HTR-8/SVneo (cell line): ENCODE measurements at regions not wholly inside any gene's neighbourhood (a gene's known extent, or its start where the extent isn't known, plus 50 kb on each side); places are given as distances from the start of the nearest gene placed in this dataset.
"Not testable (repeated sequence)": the region's sequence is repeated elsewhere in the genome, so short reads cannot be mapped to it uniquely, and the experiment has no call there.

Source experiments
- DNase-seq: peaks from one replicate; pipeline ENCODE4 v3.0.0; 2011; ENCODE audit warnings: low spot score, mixed read lengths; ENCODE audit not compliant: insufficient read length
- FAIRE-seq: peaks from 2 replicates; lab custom pipeline; 2011; peaks lifted over from hg19 to GRCh38; lab: Jason Lieb, UNC

DNA sequence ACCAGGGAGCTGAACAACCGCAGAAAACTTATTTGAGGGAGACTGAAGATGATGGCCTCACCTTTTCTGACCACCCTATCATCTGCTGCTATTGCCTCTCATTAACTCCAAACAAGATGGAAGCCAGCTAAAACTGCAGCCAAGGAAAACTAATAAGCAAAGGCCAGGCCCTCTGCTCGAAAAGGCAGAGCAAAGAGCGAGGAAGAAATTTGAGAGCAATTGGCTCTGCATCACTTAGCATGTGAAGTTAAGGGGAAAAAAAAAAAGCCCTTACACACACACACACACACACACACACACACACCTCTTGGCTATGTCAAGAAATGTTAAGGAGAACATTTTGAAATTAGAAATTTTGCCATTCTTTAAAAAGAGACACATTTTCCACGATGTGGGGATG is 228.1 kb upstream of the CYLC2 start:
- FAIRE-seq (no peak), DNase-seq (no peak)

DNA sequence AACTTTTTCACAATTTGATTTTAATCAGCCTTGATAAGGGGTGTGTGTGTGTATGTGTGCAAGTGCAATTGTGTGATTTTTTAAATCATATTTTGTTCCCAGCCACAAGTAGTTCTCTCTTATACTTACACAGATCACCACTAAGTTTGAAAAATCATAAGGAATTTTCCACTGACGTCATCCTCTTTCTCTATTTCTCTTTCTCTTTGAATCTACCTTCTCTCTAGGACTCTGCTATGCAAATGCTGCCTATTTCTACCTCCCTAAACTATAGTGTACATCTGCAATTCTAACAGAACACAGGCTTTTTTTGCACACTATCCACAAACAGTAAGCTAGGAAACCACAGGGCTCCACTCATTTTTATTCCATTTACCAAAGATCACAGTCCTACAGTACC is 254.6 kb upstream of the CYLC2 start:
- FAIRE-seq, result no peak

GRCh38 chr9:102728946-102729345 is 266.2 kb upstream of the CYLC2 start:
- no peak for DNase-seq
- FAIRE-seq, result no peak

More for the DNA sequence above, 254.6 kb upstream of the CYLC2 start:
- no peak for DNase-seq

DNA sequence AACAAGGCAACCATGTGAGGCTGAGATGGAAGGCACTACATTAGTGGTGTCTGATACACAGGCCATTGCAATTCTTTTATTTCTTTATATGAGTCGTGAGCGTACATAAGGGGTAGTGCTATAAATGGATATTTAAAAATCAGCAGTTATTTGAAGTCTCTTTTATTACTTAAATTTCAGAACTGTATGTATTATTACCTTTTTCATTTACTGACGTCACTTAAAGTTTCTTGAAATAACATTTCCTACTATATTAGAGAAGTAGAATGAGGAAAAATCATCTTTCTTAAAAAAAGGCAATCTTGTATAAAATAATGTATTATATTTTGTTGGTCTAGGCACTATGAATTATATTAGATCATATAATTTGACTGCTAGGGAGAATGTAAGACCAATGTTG is 280.9 kb upstream of the CYLC2 start:
- FAIRE-seq (no peak), DNase-seq (no peak)

- not testable (repeated sequence) for DNase-seq, FAIRE-seq
Observed at GRCh38 chr9:102712910-102713309, 282.2 kb upstream of the CYLC2 start.

- FAIRE-seq (no peak), DNase-seq (no peak)
Observed at GRCh38 chr9:102700936-102701335, 294.2 kb upstream of the CYLC2 start.

DNA sequence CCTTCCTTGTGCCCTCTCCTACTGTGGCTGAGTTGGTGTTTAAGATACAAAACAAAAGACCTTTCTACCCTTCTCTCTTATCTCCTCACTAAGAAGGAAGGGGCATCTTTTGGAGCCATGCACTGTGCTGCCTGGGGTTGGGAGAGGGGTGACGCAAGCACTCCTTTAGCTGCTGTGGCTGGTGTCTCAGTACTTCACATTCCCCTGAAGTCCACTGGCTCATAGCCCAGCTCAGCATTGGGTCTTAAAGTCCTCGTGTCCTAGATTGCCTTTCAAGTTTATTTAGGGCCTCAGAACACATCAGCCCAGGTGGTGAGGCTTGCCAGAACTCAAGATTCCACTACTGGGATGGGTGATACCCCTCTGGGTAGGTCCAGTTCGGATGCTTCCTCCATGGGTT is 325.9 kb upstream of the CYLC2 start:
- FAIRE-seq (no peak), DNase-seq (no peak)

GRCh38 chr9:102652471-102652870 is 342.7 kb upstream of the CYLC2 start:
- DNase-seq (no peak), FAIRE-seq (no peak)

DNA sequence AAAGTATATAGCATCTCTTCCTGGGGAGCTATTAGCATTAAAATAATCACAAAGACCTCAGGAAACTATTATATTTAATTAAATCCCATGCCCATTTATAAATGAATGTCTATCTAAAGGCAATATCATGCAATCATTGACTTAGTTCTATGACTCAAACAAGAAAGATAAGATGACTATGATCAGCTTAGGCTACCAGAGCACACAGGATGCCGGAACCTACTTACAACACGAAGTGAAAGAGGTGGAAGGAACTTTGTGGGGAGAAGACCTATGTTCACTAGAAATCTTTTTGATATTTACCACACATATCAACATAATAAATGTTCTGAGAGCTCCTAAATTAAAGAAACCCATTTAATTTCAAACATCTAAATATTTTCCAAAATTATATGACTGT is 344.2 kb upstream of the CYLC2 start:
- DNase-seq, result no peak
- FAIRE-seq, result no peak

DNA sequence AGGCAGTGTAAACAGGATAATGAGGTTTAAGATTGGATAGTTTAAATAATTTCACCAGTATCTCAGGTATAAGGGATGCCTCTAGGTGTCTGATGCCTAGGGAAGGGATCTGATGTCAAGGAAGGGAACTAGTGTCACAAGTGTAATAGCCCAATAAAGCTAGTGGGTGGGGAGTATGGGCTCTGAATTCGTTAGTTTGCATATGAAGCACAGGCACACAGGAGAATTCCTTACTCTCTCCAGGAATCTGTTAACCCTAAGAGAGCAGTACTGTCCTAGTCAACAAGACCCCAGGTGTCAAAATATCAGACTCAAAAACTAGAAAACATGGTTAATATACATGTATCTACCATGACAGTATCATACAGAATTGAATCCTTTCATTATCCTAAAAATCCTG is 352.5 kb upstream of the CYLC2 start:
- DNase-seq (no peak), FAIRE-seq (no peak)

DNA sequence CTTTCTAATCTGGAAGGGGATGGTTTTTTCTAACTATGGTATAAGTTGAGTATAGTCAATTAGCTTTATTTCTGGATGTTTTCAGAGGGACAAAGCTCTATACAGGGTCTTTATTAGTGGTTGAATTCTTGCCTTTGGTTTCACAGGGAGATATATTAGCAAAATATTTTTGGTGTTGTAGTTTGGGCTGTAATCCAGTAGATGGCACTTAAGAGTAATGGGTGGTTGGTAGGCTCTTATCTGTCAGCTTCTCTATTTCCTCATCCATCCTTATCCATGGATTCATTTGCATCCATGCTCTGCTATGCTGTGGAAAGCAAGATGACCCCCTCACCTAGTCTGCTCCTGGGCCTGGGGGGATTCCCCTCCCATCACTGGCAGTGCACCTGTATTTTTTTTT is 363.6 kb upstream of the CYLC2 start:
- no peak for DNase-seq
- FAIRE-seq, result no peak

DNA sequence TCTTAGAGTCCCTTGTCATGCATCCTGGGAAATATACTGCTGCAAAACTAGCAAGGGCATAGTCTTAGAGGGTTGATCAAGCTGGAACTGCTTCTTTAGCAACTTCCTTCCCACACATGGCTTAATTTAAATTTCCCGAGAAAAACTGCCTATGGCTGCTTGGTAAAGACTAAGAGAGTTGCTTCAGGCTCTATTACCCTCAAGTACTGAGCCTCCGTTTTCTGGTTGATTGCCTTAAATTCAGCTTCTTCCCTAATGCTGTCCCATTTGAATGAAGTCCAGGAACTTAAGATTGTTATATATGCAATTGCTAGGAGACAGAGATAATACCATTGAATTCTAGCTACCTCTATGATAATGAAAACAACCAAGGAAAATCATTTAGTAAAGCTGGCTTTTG is 385.7 kb upstream of the CYLC2 start:
- DNase-seq, result no peak
- FAIRE-seq, result no peak

DNA sequence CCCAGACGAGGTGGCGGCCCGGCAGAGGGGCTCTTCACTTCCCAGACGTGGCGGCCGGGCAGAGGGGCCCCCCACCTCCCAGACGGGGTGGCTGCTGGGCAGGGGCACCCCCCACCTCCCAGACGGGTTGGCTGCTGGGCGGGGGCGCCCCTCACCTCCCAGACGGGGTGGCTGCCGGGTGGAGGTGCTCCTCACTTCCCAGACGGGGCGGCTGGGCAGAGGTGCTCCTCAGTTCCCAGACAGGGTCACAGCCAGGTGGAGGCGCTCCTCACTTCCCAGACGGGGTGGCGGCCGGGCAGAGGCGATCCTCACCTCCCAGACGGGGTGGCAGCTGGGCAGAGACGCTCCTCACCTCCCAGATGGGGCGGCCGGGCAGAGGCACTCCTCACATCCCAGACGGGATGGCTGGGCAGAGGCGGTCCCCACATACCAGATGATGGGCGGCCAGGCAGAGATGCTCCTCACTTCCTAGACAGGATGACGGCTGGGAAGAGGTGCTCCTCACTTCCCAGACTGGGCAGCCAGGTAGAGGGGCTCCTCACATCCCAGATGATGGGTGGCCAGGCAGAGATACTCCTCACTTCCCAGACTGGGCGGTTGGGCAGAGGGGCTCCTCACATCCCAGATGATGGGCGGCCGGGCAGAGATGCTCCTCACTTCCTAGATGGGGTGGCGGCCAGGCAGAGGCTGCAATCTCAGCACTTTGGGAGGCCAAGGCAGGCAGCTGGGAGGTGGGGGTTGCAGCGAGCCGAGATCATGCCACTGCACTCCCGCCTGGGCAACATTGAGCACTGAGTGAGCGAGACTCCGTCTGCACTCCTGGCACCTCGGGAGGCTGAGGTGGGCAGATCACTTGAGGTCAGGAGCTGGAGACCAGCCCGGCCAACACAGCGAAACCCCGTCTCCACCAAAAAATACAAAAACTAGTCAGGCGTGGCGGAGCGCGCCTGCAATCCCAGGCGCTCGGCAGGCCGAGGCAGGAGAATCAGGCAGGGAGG is 391.6 kb upstream of the CYLC2 start:
- FAIRE-seq, DNase-seq: not testable (repeated sequence)

DNA sequence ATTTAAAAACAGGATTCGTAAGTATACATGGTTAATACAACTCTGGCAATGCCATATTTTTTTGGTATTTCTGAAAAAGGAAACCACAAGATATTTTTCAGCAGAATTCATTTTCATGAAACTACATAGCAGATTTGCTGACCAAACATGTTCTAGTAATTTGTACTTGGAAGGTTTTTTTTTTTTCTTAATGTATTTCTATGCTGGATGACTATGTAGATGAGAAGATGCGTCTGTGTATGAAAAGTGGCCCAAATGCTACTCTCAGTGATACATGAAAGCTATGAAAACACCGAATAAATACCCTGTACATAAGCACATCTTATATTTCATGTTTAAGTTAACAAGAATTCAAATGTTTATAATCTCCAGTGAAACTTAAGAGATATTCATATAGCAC is 400.9 kb upstream of the CYLC2 start:
- DNase-seq (no peak), FAIRE-seq (no peak)

DNA sequence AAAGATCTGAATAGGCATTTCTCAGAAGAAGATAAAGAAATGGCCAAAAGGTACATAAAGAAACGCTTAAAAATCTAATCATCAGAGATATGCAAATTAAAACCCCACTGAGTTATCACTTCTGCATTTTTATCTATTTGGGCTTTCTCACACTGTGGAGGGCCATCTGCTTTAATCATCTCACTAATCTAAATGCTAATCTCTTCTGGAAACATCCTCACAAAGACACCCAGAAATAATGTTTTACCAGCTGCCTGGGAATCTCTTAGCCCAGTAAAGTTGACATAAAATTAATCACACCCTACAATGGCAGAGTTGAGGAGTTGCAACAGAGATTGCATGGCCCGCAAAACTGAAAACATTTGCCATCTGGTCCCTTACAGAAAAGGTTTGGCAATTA is 407.9 kb upstream of the CYLC2 start:
- DNase-seq, result no peak
- no peak for FAIRE-seq

GRCh38 chr9:102569436-102569835 is 425.7 kb upstream of the CYLC2 start:
- FAIRE-seq (no peak), DNase-seq (no peak)

GRCh38 chr9:102551346-102551745 is 443.8 kb upstream of the CYLC2 start:
- FAIRE-seq, result no peak

GRCh38 chr9:102550886-102551285 is 444.2 kb upstream of the CYLC2 start:
- FAIRE-seq (no peak), DNase-seq (no peak)

More at GRCh38 chr9:102551346-102551745, 443.8 kb upstream of the CYLC2 start:
- DNase-seq, result no peak

- DNase-seq (no peak), FAIRE-seq (no peak)
Observed at GRCh38 chr9:102550266-102550665, 444.9 kb upstream of the CYLC2 start.

GRCh38 chr9:102534031-102534430 is 461.1 kb upstream of the CYLC2 start:
- DNase-seq (no peak), FAIRE-seq (no peak)

DNA sequence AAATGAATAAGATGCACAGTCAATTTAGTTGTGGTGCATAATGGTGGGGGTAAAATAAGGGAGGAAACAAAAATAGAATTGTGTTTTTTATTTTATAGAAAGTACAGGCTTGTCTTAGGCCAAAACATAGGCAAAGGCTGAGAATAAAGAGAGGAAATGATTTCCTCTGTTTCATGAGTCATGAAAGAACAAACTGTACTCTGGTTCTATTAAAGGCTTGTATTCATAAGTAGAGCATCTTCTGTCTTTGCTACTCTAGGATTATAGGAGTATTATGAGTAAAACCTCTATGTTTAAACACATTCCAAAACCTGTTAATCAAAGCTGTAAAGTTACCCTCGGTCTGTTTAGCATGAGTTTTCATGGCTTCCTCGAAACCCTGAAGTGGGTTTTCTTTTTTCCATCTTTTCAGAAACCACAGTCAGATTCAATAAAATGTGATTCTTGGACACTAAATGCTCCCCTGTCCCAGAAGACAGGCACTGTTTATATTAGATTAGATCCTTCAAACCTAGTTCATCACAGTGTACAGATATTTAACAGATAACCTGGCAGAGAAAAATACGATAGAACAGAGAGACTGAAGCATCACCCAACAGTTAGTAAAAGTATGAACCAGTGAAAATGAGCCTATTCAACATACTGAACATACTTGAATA is 473.9 kb upstream of the CYLC2 start:
- FAIRE-seq, result no peak
- no peak for DNase-seq
